Stimulated activated naive CD4-positive, alpha-beta T cell (primary cell): ENCODE measurements at regions not wholly inside any gene's neighbourhood (a gene's known extent, or its start where the extent isn't known, plus 50 kb on each side); places are given as distances from the start of the nearest gene placed in this dataset.
A peak's percentile ranks its signal among the peaks of the same experiment; 100 is the strongest.
"Not testable (repeated sequence)": the region's sequence is repeated elsewhere in the genome, so short reads cannot be mapped to it uniquely, and the experiment has no call there.

Experiments used
- DNase-seq, 6 experiments: peaks; one replicate each; lab custom pipeline; 2025; lab: John Stamatoyannopoulos, UW

DNA sequence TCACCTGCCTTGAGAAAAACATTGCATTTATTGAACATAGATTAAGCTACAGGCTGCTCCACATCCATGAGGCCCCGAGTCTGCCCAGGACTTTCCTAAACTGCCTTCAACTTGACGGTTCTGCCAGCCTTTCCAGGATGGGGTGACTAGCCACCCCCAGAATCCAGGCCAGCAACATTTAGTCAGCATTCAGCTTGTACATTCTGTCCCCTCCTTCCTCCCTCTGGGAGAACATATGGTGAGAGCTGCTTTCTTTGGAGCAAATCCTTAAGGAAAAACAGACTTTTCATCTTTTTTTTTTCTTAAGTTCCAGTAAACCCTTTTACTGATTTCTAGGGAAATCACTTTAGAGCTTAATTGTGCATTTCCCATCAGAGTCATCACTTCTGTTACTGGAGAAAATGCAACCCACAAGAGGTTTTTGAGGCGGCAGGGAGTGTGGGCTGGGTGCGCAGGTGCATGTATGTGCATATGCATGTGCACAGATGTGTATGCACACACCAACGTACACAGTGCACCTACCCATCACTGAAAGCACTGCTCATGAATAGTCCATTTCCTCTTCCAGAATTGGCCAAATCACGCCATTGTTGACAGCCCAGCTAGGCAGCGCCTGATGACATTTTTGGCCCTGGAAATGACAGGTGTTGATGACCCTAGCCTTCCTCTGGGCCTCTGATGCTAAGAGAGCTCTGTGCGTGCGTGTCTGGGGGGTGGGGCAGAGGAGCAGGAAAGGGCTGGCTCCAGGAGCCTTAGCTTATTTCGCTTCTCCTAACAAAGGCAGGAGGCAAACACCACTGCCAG is 145.6 kb downstream of the HSD17B3 start:
- DNase-seq = no peak

GRCh38 chr9:96154081-96154480 is 147.9 kb downstream of the HSD17B3 start:
- DNase-seq = no peak

DNA sequence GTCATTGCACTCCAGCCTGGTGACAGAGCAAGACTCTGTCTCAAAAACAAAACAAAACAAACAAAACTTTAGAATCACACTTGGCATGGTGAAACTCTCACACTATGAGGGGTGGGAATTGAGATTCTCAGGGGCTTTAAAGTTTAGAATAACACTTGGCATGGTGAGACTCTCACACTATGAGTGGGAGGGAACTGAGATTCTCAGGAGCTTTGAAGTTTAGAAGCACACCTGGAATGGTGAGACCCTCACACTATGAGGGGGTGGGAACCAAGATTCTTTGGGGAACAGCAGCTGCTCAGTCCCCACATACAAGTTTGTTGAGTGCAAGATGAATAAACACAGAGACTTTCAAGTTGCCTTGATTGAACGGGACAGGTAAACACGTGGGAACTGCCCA is 149.4 kb downstream of the HSD17B3 start:
- DNase-seq = no peak

DNA sequence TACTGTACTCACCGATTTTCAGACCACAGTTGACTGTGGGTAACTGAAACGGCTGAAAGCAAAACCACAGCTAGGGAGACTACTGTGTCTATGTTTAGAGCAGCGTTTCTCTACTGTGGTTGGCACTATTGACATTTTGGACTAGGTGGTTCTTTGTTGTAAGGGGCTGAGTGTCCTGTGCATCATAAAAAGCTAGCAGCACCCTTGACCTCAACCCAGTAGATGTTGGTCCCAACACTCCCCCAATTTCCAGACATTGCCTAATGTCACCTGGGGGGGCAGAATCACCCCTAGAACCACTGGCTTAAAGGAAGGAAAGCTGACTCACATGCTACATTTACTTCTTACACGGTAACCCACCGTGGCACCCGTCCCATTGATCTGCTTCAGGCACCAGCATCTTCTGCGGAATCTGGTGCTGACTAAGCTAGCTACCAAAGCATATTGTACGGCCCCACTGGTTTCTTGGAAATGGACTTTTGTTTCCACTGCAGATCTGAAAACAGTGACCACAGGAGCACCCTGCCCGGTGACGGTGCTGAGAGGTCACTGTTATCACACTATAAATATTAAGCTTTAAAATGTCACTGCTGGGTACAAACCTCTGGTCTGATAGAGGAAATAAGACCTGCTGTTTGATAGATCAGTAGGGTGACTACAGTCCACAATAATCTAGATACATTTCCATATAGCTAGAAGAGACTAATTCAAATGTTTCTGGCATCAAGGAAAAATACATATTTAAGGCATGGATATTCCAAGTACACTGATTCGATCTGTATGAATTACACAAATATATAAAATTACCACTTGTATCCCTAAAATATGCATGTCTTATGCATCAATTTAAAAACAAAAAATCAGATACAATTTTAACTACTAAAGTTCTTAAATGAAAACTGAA is 151.4 kb downstream of the HSD17B3 start:
- peak in 2 of 6 experiments; percentile 5 to 30 for DNase-seq

DNA sequence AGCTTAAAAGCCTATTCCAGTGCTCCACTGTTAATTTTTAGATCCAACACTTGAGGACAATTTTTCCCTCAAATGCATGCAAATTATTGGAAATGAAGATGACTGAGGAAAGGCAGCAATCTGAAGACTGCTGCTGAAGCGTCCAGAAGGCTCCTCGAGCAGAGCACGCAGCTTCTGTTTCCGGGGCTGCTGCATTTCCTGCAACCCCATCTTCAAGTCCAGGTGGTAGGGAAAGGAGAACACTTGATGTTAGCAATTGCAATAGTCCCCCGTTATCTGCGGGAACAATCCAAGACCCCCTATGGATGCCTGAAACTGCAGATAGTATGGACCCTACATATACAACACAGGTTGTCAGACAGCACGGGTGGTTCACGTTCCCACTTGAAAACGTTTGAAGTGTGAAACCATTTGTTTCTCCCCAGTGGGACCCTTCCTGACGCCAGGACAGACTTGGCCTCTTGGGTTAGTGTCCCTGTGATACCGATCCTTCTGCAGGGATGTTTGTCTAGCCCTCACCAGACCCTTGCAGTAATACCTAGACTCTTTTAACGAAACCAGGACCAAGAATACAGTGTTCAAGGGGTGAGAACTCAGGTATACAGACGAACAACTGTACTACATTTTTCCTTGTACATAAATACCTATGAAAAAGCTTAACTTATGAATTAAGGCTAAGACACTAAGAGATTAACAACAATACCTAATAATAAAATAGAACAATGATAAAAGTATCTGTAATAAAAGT is 152.3 kb downstream of the HSD17B3 start:
- no peak for DNase-seq

DNA sequence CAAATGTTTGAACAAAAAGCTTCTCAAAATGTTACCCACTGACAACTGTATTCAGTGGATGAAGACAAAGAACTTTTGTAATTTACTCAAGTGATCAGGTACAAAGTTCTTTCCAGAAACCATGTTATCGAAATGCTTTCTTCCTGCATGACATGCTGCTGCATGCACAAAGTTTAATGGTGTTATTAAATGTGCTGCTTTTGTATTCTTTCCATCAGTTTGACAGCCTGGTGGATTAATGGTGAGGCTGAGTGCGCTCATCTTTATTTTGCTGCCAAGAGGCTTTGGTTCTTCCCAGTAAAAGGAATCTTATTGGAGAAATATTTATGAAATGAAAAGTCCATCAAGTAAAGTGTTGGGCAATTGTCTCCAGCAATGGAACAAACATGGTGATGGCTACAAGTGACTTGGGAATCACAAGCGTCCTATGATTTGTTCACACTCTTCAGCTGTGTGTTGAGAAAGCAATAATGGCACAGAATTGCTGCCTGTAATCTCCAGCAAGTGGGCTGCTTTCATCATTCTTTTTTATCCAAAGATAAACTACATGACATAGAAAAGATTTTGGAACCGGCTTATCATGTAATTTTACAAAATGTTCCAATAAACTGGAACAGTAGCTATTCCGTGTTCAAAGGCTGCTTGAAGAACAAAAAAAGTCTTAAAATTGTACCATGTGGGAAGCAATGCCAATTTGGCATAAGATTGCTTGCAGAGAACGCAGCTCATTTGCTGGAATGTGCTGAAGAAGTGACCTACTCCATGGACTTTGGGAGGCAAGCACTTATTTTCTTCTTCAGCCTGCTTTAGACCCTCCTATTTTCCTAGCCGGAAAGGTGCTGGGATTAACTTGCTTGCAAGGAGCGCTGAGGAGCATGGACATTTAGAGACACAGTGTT is 153.1 kb downstream of the HSD17B3 start:
- no peak for DNase-seq

DNA sequence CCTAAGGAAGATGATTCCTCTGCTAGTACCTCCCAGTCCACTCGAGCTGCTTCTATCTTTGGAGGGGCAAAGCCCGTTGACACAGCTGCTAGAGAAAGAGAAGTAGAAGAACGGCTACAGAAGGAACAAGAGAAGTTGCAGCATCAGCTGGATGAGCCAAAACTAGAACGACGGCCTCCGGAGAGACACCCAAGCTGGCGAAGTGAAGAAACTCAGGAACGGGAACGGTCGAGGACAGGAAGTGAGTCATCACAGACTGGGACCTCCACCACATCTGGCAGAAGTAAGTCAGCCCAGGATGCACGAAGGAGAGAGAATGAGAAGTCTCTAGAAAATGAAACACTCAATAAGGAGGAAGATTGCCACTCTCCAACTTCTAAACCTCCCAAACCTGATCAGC is 154.9 kb downstream of the HSD17B3 start:
- not testable (repeated sequence) for DNase-seq

DNA sequence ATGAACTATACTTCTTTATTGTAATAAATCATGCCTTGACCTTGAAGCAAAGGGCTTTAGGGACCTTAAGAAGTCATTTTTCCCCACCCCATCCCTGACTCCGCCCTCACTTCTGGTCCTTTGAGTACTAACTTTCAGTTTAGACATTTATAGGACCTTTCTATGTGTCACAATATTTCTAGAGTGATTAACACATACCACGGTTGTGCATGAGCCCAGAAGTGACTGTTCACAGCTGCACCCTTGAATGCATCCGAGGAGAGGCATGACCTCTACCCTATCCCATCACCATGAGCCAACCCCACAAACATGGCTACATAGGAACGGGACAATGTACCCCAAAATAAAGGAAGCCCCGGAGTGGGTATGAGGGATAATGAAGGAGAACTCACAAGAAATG is 160.3 kb downstream of the HSD17B3 start:
- DNase-seq = no peak

DNA sequence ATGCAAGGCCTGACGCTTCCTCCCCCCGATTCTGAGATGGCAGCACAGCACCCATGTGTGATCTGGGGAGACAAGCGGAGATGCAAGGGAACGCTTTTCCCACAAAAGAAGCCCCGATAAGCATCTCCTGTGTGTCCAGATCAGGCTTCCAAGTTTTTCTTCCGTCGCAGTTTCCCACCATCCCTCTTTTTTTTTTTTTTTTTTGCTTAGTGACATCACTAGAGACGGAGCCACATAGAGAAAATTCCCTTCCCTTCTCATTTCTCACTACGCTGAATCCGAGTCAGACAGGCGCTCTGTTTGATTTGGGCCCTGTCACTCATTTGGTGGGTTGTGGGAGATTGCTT is 160.9 kb downstream of the HSD17B3 start:
- no peak for DNase-seq

DNA sequence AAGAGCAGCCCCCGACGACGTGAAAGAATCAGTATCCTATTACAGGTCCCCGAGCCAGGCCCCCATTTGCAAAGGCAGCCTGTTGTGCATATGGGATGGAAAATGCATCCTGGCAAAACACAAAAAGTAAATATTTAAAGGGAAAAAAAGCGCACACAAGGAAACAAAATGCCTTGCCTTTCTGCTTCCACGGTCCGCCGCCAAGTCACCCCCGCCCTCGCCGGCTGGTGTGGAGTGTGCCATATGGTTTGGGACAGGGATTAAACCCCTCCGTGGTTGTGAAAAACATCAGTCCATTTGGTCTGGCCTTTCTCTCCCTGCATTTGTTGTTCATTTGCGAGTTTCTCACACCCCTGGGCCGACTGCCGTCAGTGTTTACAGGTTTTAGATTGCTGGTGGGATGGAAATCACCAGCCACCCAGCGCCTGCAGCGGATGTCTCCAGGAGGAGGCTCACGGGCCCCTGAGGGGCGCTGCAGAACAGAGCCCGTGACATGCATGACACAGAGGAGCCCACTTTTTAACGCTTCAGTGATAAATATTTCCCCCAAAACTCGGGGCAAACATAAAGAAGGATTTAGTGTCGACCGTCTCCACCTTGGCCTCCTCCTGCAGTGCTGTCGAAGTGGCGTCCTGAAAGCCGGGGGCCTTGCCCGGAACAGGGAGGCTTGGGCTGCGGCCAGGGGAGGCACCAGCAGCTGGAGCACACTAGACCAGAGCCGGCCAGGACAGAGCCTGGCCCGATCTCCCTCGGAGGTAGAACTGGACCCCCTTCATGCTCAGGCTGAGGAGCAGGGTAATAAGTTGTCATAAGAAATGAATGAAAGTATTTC is 161.5 kb downstream of the HSD17B3 start:
- DNase-seq = no peak

DNA sequence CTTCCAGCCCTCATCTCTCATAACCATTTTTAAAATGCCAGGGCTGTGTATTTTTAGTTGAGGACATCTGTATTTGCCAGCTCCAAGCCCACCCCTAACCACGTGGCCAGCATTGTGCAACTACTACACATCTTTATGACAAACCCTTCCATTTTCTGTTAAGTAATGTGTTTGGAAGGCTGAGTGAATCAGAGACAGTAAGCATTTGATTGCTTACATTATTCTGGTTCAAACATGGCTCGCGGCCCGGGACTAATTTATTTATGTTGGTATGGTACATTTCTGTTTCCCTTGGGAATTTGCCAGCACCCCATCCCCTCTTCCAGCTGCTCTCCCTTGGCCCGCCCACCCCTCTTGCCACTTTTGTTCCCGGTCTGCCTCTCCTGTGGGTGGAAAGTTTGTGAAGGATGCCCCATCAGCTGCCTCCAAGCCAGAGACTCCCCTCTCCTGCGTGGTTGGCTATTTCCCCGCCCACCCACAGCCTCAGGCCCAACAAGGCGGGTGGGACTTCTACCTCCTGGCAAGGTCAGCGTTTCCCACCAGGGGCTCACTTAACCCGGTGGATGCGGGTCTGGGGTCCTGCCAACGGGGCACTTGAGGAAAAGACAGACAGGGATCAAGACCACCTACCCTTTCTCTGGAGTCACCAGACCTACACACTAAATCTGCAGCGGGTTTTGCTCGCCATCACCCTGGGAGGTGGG is 162.2 kb downstream of the HSD17B3 start:
- DNase-seq = no peak

DNA sequence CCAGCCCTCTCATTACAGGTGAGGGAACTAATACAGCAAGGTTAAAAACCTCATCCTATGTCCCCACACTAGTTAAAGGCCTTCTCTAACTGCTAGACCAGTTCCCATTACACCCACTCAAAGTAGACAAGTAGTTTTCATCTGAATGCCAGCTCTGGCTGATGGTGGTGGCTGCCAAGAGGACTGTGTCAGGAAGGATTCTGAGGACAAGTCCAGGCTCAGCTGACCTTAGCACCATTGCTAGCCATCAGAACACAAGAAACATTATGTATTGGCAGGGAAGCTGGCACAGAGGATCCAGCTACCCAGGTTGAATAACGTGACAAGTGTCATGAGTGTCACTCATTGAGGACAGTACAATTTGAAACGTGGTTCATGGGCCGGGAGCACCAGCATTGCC is 163.4 kb downstream of the HSD17B3 start:
- no peak for DNase-seq

DNA sequence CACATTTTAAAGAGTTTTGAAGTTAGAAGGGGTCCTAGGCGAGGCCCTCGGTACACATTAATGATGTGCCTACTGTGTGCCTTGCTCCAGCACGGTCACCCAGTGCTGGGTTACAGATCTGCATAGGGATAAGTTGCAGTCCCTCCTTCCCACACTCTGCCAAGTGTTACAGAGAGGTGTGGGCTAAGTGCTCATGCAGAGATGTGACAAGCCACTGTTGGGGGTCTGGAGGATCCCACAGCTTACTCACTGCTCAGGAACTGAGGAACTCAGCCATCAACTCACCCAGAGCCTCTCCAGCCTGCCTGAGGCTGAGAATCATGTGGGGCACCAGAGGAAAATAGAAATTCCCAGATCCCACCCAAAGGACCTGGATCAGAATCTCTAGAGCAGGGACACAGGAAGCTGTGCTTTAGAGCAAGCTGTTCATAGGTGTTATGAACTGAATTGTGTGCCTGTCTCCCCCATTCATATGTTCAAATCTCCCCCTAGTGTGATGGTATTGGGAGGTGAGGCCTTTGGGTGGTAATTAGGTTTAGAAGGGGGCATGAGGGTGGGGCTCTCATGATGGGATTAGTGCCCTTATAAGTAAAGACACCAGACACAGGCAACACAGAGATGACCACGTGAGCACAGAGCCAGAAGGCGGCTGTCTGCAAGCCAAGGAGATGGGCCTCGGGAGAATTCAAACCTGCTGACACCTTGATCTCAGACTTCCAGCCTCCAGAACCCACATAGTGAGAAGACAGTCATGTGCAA is 164.1 kb downstream of the HSD17B3 start:
- no peak for DNase-seq

- DNase-seq = no peak
Observed at GRCh38 chr9:96136992-96137670, 164.8 kb downstream of the HSD17B3 start.

DNA sequence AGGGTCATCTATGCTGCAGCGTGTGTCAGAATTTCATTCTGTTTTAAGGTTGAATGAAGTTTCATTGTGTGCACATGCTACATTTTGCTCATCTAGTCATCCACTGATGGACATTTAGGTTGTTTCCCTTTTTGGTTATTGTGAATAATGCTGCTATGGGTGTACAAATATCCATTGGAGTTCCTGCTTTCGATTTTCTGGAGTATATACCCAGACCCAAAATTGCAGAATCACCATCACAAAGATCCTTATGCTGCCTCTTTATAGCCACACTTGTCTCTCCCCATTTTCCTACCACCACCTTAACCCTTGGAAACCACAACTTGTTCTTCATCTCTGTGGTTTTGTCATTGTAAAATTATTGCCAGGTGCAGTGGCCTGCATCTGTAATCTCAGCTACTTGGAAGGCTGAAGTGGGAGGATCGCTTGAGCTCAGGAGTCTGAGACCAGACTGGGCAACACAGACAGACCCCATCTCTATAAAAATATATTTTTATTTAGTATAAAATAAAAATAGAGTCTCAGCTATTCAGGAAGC is 166.2 kb downstream of the HSD17B3 start:
- no peak for DNase-seq

DNA sequence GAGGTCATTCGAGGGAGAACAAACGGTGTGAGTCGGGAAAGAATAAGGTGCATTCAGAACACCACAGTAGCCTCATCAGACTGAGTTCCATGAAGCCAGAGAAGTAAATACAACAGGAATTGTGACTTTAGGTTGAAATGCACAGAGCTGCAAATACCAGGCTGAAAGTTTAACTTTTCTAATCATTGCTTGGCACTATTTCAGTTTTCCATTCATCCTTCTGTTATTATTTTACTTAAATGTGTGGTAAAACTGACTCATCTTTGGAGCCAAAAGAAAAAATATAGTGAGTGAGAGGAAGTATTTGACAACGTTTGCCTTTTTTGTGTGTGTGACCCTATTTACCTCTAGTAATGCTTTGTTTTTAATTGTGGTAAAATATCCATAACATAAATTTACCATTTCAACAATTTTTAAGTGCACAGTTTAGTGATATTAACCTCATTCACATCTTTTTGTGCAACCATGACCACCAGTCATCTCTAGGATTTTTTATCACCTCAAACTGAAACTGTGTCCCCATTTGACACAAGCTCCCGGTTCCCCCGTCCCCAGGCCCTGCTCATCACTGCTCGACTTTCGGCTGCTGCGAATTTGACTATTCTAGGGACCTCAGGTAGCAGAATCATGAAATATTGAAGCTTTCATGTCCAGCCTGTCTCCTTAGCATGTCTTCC is 166.8 kb downstream of the HSD17B3 start:
- DNase-seq = no peak

DNA sequence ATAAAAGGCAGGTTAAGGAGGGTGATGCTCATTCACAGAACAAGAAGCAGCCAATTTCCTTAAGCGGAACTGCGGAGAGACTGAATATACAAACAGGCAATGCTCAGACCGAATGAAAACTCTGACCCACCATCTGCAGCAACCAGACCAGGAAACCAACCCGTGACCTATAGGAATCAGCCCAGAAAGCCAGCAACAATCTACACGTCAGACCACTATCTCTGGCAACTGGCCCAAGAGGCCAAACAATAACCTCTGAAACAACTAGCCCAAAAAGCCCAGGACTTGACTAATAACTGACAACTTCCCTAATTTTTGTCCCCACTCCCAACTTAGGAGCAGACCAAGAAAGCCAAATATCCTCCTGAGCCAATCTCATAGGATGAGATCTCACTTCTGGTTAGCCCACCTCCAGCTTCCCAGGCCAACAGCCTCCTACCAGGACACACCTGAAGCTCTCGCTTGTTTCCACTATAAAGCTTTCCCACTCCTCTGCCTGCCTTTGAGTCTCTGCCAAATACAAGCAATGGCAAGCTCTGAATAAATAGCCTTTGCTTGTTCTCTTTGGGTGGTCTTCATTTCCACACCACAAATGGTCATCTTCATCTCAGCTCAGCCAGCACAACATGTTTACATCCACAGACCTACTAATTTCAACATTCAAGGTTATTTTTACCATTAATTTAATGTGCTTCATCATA is 168.5 kb downstream of the HSD17B3 start:
- DNase-seq = no peak
